HG03280 (cell line): ENCODE measurements at regions not wholly inside any gene's neighbourhood (a gene's known extent, or its start where the extent isn't known, plus 50 kb on each side); places are given as distances from the start of the nearest gene placed in this dataset.

Experiments used
- ATAC-seq: cut with Tn5 transposase; IDR thresholded peaks from one replicate; pipeline ENCODE4 v1.9.1; 2021; ENCODE audit warnings: mild to moderate bottlenecking, moderate library complexity; ENCODE audit not compliant: unreplicated experiment

DNA sequence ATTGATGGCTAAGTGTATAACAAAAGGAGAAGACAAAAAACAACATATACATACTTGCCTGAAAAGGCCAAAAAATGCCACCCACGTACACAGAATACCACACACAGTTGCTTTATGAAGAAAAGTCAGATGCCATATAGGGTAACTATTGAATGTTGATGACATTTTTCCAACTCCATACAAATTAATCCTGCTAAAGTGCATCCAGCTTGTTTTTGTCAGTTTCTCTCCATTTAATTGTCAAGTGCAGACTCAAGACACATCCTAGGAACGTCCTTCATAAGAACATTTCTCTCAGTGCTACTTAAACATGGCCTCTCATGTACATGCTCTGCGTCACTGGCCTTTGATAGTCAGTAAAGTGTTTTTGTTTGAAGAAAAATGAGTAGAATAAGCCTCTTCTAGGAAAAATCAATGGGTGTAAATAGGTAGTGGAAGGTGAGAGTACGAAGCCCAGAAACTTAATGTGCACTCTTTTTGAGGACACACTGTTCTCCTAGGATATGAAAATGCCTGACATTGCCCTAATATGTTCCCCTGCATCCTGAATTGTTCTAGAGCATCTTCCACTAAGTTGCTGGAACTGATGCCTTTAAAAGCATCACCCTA lies 267.4 kb upstream of the ATP11B start:
- no peak for ATAC-seq

DNA sequence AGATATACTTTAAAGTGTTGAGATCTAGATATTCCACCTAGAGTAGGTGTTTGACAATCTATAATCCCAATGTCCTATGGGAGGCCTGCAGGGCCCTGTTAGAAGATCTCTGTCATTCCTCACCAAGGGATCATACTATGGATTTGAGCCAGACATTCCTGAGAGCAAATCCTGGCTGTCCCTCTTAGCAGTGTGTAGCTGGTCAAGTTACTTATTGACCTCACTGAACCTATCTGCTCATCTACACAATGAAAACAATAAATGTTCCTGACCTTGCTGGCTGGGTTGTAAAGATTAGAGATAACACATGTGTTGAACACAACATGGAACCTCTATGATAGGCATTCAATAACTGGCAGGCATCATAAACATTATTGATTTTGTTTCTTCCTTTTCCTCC lies 265.6 kb upstream of the ATP11B start:
- ATAC-seq, result no peak

DNA sequence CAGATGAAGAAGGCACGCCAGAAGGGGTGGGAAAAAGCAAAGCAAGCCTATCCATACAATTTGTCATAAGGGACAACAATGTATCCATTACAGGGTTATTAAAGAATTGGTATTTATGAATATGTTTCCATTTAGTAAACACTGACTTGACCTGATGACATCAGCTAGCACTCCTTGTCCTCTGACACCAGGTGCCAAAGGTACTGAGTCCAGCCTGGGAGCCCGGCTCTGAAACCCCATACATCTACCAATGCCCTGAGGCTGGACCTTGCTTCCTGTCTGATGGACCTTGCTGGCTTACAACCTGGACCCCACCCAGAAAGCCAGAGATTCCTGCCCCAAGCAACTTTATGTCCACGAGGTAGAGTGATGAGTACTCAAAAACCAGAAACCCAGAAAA lies 263.0 kb upstream of the ATP11B start:
- ATAC-seq, result no peak

DNA sequence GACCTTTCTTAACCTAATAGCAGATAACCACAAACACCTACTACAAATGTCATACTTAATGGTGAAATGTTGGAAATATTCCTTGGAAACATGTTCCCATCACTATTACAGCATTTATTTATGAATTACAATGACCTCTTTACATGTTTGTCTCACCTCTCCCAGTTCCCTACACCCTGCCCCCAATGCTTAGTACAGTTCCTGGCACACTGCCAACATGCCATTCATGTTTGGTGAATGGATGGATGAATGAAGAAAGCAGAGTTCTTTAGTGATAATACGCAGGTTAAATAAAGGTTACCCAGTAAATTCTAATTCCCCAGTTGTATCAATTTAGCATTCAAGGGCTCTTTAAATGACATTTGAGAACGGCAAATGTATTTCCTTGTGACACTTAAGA lies 259.9 kb upstream of the ATP11B start:
- ATAC-seq, result no peak

DNA sequence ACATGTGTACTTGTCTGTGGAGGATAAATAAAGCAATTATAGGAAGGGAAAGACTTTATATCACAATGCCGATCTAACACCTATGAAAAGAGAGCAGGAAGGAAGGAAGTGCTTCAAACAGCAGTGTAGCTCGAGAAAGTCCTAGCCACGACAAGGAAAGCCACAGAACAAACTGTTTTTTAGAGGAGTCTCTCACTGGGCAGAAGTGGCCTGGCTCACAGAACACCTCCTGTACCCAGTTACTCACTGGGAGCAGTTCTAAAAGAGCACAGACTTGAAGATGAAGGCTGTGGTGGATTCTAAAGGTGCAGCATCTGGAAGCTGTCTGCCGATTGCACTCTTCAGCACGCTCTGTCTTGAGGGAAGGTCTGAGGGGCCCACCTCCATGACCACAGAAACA lies 248.8 kb upstream of the ATP11B start:
- ATAC-seq, result no peak

DNA sequence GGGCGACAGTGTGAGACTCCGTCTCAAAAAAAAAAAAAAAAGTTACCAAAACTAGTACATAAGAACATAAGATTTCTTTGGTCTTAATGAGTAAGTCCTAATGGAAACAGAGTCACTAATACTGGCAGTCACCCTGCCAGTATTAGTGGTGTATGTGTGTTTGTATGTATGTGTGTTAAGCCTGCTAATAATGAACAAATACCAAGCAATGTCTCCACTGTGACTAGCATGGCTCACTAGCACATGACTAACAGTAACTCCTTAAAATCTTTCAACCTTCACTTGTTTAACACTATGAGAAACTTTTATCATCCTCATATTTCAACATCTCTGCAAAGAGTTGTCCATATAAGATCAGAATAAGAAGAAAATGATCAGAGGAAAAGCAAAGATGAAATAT lies 231.0 kb upstream of the ATP11B start:
- ATAC-seq, result no peak

DNA sequence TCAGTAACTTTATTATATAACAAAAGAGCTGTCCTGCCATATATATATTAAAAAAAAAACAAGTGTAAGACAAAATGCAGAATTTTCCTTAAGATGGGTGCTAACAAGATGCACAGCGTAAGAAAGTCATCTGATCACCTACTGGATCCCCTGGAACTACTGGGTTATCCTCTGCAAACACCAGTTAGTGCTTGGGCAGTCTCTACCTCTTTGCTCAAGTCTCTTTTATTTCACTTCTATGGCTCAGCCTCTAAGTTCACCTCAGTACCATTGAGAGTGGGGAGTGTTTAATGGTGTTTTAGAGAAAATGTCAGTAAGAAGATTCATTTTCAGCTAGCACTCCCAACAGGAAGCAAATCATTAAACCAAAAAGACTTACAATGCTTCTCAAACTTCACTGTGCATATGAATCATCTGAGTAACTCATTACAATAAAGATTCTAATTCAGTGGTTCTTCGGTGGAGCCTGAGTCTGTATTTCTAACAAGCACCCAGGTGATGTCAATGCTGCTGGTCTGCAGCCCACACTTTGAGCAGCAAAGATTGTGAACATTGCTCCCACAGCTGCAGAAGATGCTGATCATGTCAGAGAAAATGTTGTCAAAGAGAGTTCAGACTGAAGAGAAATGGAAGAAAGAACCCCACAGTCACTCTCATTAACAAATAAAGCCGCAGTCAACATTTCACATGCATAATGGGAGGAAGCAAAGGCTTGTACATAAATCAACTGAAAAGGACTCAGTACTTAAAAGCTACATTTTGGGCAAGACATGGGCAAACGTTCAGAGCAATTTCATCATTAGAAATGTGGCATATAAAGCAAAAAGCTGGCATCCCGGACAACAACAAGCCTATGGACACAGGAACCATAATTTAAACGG lies 227.1 kb upstream of the ATP11B start:
- ATAC-seq, result no peak

DNA sequence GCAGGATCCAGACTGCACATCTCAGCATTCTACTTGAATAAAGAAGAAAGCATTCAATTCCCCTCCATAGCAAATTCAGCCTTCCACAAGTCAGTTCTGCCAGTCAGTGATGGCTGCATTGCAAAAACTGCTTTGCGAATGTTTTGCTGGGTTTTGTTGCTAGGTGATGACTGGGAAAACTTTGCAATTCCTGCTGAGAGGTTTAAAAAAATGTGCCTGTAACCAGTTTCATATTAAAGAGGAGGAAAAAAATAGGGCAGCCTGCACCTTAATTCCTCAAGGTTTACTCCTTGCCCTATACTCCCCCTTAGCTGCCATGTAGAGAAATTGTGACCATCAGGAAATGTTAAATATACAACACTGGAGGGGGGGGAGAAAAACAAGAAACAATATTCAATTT lies 225.6 kb upstream of the ATP11B start:
- ATAC-seq, result no peak

DNA sequence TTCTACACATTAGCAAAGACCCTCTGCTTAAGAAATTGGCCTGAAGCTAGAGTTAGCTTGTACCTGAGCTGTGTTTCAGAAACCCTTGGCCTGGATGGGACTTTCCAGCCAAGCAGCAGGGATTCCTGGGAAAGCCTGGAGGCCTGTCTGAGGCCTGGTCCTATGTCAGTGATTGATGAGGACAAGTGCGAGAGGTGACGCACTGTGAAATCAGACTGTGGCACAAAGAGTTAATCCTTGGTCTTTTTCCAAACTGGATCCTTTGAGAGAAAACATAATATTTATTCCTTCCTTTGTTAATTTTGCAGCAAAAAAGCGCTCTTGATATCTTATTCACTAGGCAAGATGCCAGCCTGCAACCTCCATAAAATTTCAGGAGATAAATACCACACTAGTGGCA lies 225.0 kb upstream of the ATP11B start:
- ATAC-seq, result no peak

DNA sequence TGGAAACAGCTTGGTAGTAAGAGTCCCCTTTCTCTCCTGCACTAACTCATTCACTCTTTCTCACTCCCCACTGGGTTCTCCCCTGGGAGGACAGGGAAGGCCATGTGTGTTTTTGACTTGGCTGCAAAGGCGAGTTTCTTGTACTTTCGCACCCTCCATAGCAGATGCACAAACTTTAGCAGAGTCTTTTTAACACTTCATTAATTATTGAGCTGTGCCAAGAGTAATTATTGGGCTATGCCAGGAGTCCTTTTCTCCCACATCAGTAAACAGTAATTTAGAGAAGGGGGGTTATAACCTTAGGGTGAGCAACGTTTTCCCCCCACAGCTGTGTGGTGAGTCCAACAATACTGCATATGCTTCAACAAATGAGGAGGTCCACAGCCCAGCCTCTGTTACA lies 224.4 kb upstream of the ATP11B start:
- no peak for ATAC-seq

DNA sequence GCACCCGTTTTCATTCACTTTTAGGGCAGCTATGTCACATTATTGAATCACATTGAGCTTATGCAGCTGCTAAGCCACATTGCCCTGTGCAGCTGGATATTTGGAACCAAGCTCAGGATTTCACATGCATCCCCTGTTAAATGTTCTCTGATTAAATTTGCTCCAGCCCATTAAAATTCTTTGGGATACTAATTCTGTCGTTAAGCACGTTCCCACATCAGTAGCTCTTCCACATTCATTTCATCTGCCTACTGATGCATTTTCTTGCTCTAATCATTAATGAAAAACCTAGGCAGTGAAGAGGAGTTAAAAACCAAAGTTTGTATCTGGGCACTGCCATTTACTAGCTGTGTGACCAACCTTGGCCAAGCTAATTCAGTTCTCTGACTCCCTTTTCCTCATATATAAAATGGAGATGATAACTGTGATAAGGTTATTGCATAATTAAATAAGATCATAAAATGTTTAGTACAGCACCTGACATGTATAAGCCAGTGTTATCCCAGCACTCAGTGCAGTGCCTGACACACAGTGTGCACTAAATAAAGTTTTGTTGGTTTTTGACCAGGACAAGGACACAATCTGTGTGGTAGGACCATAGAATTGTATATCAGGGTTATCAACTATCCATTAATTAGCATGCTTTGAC lies 222.2 kb upstream of the ATP11B start:
- ATAC-seq, result no peak

DNA sequence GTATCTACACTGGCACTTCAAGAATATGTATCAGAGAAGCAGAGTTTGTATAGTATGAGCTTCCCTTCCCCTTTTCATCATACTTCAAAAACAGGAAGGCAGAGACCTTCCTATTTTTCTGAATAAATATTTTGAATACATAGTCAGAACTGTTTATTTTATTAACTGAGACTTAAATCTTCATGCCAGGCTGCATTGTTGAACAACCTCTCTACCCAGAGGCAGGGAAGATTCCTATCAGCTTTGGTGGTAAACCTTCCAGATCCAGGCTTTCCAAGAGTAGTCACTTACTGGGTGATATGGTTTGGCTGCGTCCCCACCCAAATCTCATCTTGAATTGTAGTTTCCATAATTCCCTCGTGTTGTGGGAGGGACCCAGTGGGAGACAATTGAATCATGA lies 217.4 kb upstream of the ATP11B start:
- ATAC-seq, result no peak

DNA sequence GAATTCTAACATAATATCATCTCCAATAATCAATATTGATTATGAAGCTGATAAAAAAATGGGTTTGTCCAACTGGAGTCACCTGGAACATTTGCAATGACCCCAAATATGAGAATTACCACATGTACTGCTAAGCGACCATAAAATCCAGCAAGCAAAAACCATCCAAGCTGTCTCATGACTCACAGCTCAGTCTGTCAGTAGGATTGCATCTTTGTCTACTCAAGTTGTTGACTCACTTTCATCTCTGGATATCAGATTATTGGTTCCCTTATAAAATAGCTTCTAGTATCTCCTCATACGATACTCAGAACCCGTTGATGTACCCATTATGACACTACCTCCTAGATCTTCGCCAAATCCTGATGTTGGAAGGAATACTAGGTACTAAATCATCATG lies 209.8 kb upstream of the ATP11B start:
- no peak for ATAC-seq

DNA sequence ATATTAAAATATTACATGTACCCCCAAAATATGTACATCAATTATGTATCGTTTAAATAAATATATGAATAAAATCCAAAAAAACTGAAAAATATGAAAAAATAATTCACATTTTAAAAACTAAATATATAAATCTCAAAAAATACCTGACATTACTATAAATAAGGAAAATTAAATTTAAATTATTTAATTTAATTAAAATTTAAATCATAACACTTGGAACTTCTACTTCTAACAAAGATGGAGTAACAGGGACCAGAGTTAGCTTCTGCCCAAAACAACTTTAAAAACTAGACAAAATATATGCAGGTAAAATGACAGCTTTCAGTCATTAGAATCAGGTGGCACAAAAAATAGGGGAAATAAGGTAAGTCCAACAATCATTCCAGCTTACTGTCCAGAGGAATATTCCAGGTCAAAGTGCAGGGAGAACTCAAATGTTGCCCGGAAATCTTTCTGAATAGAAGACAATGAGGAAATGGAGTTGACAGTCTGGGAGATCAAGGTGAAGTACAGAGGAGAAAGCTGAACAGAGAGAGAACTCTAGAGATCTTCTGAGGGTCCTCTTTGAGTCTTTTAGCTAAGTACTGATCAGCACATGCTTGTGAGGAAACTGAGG lies 207.7 kb upstream of the ATP11B start:
- no peak for ATAC-seq

DNA sequence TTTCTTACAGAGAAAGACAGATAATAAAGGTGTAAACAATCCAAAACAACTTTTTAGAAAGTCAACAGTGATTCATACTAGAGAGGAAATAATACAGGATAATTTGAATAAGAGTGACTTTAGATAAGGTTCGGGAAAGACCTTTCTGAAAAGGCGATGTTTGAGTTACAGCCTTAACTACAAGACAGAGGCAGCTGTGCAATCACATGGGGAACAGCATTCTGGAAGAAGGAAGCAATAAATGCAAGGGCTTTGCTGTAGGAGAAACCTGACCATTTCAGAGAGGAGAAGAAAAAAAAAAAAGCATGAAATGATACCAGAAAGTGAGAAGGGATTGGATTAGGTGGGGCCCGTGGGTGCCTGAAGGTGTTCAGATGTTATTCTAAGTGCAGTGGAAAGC lies 200.6 kb upstream of the ATP11B start:
- ATAC-seq, result no peak

DNA sequence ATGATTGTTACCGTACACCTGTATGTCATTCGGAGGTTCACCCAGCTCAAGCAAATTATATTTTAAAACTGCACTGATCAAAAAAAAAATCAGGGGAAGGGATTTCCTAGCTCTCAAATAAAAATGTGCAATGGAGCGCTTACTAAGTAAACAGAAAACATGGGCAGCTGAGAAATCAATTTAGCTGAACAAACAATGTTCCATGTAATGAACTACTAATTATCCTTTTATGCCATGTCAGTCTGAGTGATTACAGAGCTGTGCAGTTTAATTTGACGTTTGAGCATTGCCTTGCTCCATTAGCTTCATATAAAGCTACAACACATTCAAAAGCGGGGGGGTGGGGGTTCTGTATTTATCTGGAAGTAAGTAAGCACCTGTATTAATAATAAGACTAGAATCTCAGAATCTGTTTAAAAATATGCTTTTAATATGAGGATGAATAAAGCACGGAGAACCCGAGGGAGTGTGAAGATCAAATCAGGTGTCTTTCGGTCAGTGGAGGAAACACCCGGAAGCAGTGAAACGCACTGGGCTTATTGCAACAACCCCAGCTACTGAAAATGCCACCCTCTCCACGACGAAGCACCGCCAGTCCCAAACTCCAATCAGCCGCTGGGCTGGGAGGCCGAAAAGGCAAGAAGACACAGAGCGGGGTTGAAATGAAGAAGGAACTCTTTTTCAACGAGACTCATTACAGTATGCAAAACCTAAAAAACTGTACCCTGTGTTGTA lies 196.5 kb upstream of the ATP11B start:
- no peak for ATAC-seq

DNA sequence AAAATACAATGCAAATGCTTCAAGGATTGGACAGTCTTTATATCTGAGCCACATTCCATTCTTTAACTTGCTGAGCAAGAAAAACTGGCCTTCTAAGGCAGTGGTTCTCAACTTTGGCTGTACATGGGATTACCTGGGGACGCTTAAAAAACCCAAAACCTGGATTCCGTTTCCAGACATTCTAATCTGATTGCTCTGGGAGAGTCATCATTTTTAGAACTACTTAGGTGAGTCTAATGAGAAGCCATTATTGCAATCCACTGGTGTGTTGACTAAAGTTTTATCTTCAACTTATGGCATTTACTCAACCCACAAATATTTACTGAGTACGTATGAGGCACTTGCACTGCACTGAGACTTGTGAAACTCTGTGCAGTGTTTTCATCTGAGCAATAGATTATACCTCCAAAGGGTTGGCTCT lies 195.7 kb upstream of the ATP11B start:
- ATAC-seq, result no peak

DNA sequence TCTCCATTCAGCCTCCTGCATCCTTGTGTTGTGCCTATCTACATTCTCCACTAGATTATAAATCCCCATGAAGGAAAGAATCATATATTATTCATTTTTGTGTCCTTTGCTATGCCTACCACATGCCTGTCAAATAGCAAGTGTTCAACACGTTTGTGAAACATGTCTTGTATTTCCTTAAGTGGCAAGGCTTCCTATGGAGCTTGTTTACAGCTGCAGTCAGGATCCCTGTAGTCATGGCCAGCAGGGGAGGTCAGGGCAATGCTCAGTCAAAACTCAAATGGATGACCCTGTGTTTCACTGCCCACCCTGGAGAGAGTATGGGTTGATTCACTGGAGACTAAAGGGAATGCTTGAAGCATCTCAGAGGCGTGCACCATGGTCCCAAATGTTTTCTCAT lies 191.7 kb upstream of the ATP11B start:
- ATAC-seq, result no peak

DNA sequence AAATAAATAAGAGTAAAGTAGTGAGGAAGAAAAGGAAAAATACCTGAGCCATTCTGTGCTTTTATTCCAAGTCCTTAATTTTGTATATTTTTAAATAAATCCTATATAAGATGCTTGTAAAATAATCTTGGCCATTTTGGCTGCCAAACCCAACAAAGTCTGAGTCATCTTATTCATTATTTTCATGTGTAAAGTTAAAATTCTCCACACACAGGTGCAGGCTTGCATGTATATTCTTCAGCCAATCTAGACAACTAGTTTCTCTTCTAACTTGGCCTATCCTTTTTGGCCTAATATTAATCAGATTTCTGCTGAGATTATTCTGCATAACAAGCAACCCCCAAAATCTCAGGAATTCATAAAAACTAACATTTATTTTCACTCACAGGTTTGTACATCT lies 189.8 kb upstream of the ATP11B start:
- ATAC-seq, result no peak

DNA sequence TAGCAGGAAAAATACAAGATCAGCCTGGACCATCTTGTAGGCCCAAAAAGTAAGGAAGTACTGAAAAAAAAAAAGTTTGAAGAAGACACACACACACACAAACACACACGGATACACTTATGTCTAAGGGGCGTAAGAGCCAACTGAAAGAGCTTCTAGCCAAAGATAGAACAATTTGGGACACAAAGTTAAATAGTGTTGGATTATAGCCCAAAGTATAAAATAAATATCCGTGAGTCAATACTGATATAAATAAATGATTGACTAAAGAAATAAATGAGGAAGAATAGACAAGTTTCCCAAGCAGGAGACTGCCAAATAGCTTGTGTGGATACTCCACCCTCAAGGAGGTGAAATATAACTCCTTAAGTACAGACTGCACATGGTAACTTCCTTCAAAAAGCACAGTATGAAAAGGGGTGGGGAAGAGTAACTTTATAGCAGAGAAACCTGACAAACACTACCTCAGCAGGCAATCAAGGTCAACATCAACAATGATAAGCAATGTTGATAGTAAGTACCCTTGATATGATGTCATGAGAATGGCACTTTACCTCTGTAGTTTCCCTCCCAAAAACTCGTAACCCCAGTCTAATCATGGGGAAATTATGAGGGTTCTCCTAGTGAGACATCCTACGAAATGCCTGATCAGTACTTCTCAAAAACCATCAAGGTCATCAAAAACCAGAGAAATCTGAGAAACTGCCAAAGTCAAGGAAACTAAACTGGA lies 187.3 kb upstream of the ATP11B start:
- ATAC-seq, result no peak
